WTC11 (cell line): ENCODE measurements at regions not wholly inside any gene's neighbourhood (a gene's known extent, or its start where the extent isn't known, plus 50 kb on each side); places are given as distances from the start of the nearest gene placed in this dataset.

Experiments used
- ATAC-seq: fragments of 200-7000 bp; cut with Tn5 transposase; 2 replicates; pipeline ENCODE4 v1.10.0; 2021; ENCODE audit warnings: mild to moderate bottlenecking, moderate library complexity
- CTCF ChIA-PET: fragments of 300-600 bp; sonication (Branson Sonifier 250); formaldehyde crosslinking; loops from one replicate; lab custom pipeline; 2021; ENCODE audit warnings: antibody characterized with exemption; lab: Charles Lee
- POLR2A ChIA-PET: fragments of 350-600 bp; sonication (Branson Sonifier 250); formaldehyde crosslinking; loops from one replicate; lab custom pipeline; 2021; ENCODE audit warnings: antibody characterized with exemption; lab: Charles Lee
- DNase-seq: peaks from one replicate; pipeline ENCODE4 v3.0.0; 2021; ENCODE audit warnings: low spot score
- H3K27ac Mint-ChIP-seq: 2 replicates; pipeline ENCODE4 v1.8.0; 2021; ENCODE audit warnings: mixed read lengths
- H3K27me3 Mint-ChIP-seq: 2 replicates; pipeline ENCODE4 v1.8.0; 2021; ENCODE audit warnings: low read depth, mild to moderate bottlenecking, moderate library complexity, mixed read lengths
- H3K36me3 Mint-ChIP-seq: 2 replicates; pipeline ENCODE4 v1.8.0; 2021; ENCODE audit warnings: mixed read lengths
- H3K4me1 Mint-ChIP-seq: 2 replicates; pipeline ENCODE4 v1.8.0; 2022; ENCODE audit warnings: mixed read lengths
- H3K4me3 Mint-ChIP-seq: 2 replicates; pipeline ENCODE4 v1.8.0; 2021; ENCODE audit warnings: mild to moderate bottlenecking, moderate library complexity, mixed read lengths
- H3K9me3 Mint-ChIP-seq: 2 replicates; pipeline ENCODE4 v1.8.0; 2021; ENCODE audit warnings: mixed read lengths
- CREM ChIP-seq: sonication (generic); formaldehyde crosslinking; IDR thresholded peaks from 2 replicates; pipeline ENCODE4 v1.8.1; 2022; ENCODE audit warnings: mild to moderate bottlenecking, missing genetic modification reagents, moderate library complexity
- GABPB1 ChIP-seq: sonication (generic); formaldehyde crosslinking; IDR thresholded peaks from 2 replicates; pipeline ENCODE4 v1.8.1; 2023; ENCODE audit warnings: mild to moderate bottlenecking, missing genetic modification reagents
- IRF2 ChIP-seq: sonication (generic); formaldehyde crosslinking; IDR thresholded peaks from 2 replicates; pipeline ENCODE4 v1.8.0; 2022; ENCODE audit warnings: low read depth, missing genetic modification reagents, borderline replicate concordance
- JAZF1 ChIP-seq: fragments of 250-450 bp; sonication (Bioruptor Pico); IDR thresholded peaks from 2 replicates; pipeline ENCODE4 v1.9.0; 2021; ENCODE audit warnings: moderate library complexity, mild to moderate bottlenecking, inconsistent platforms
- JUN ChIP-seq: sonication (generic); formaldehyde crosslinking; IDR thresholded peaks from 2 replicates; pipeline ENCODE4 v1.8.0; 2023; ENCODE audit warnings: mild to moderate bottlenecking, missing genetic modification reagents
- KAT7 ChIP-seq: sonication (generic); formaldehyde crosslinking; IDR thresholded peaks from 2 replicates; pipeline ENCODE4 v1.8.1; 2023; ENCODE audit warnings: missing genetic modification reagents, mild to moderate bottlenecking, borderline replicate concordance
- MXD4 ChIP-seq: fragments of 250-450 bp; sonication (Bioruptor Pico); IDR thresholded peaks from 2 replicates; pipeline ENCODE4 v1.8.0; 2021; ENCODE audit warnings: mild to moderate bottlenecking, moderate library complexity, borderline replicate concordance
- MYBL2 ChIP-seq: sonication (generic); formaldehyde crosslinking; IDR thresholded peaks from 2 replicates; pipeline ENCODE4 v1.8.1; 2023; ENCODE audit warnings: mild to moderate bottlenecking, moderate library complexity, missing genetic modification reagents
- NFYB ChIP-seq: sonication (generic); formaldehyde crosslinking; conservative IDR thresholded peaks from 2 replicates; pipeline ENCODE4 v1.8.0; 2022; ENCODE audit warnings: low read depth, missing genetic modification reagents
- SP1 ChIP-seq: sonication (generic); formaldehyde crosslinking; conservative IDR thresholded peaks from 2 replicates; pipeline ENCODE4 v1.8.1; 2022; ENCODE audit warnings: missing genetic modification reagents
- TCF7 ChIP-seq: sonication (generic); formaldehyde crosslinking; IDR thresholded peaks from 2 replicates; pipeline ENCODE4 v1.8.0; 2022; ENCODE audit warnings: mild to moderate bottlenecking, low read depth, missing genetic modification reagents, moderate library complexity
- TEAD4 ChIP-seq: sonication (generic); formaldehyde crosslinking; IDR thresholded peaks from 2 replicates; pipeline ENCODE4 v1.8.0; 2022; ENCODE audit warnings: mild to moderate bottlenecking, missing genetic modification reagents
- ZNF317 ChIP-seq: sonication (generic); formaldehyde crosslinking; IDR thresholded peaks from 2 replicates; pipeline ENCODE4 v1.8.1; 2023; ENCODE audit warnings: low read depth, mild to moderate bottlenecking, moderate library complexity, missing genetic modification reagents, borderline replicate concordance
- TF ChIP-seq, protein P1 (sequence below): sonication (generic); formaldehyde crosslinking; IDR thresholded peaks from 2 replicates; pipeline ENCODE4 v1.8.0; 2023; ENCODE audit warnings: mild to moderate bottlenecking, missing genetic modification reagents
- TF ChIP-seq, protein P2 (sequence below): fragments of 250-450 bp; sonication (Bioruptor Pico); IDR thresholded peaks from 2 replicates; pipeline ENCODE4 v1.9.0; 2021; ENCODE audit warnings: mild to moderate bottlenecking
- TF ChIP-seq, protein P3 (sequence below): sonication (generic); formaldehyde crosslinking; IDR thresholded peaks from 2 replicates; pipeline ENCODE4 v1.8.1; 2023; ENCODE audit warnings: mild to moderate bottlenecking, moderate library complexity, missing genetic modification reagents
- TF ChIP-seq, protein P4 (sequence below): fragments of 250-450 bp; sonication (Bioruptor Pico); IDR thresholded peaks from 2 replicates; pipeline ENCODE4 v1.9.0; 2021; ENCODE audit warnings: moderate library complexity, mild to moderate bottlenecking, inconsistent platforms, borderline replicate concordance
- TF ChIP-seq, protein P5 (sequence below): sonication (generic); formaldehyde crosslinking; IDR thresholded peaks from 2 replicates; pipeline ENCODE4 v1.8.0; 2022; ENCODE audit warnings: mild to moderate bottlenecking, missing genetic modification reagents
- TF ChIP-seq, protein P6 (sequence below): fragments of 250-450 bp; sonication (Bioruptor Pico); conservative IDR thresholded peaks from 2 replicates; pipeline ENCODE4 v1.9.0; 2021; ENCODE audit warnings: mild to moderate bottlenecking
- TF ChIP-seq, protein P7 (sequence below): sonication (generic); formaldehyde crosslinking; IDR thresholded peaks from 2 replicates; pipeline ENCODE4 v1.8.1; 2022; ENCODE audit warnings: mild to moderate bottlenecking, moderate library complexity, missing genetic modification reagents
- TF ChIP-seq, protein P8 (sequence below): sonication (generic); formaldehyde crosslinking; IDR thresholded peaks from 2 replicates; pipeline ENCODE4 v1.8.0; 2022; ENCODE audit warnings: mild to moderate bottlenecking, missing genetic modification reagents

DNA sequence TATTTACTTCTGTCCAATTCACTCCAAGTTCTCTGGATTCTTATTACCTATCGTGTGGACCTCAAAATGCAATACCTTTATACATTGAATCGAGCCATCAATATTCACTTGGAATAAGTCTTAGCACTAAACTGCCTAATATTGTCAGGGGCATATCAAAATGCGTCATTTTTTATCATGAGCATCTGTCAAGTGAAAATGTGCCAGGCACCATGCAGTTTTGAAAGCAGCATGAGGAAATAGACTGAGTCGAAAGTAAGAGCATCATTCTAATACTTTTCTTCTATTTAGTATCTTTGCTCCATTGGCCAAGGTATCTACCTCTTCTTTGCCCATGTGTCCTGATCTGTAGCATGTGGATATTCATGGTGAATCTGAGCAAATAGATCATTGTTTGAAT lies 1193.4 kb downstream of the CDH11 start (continued):
- TF ChIP-seq, protein P1, sequence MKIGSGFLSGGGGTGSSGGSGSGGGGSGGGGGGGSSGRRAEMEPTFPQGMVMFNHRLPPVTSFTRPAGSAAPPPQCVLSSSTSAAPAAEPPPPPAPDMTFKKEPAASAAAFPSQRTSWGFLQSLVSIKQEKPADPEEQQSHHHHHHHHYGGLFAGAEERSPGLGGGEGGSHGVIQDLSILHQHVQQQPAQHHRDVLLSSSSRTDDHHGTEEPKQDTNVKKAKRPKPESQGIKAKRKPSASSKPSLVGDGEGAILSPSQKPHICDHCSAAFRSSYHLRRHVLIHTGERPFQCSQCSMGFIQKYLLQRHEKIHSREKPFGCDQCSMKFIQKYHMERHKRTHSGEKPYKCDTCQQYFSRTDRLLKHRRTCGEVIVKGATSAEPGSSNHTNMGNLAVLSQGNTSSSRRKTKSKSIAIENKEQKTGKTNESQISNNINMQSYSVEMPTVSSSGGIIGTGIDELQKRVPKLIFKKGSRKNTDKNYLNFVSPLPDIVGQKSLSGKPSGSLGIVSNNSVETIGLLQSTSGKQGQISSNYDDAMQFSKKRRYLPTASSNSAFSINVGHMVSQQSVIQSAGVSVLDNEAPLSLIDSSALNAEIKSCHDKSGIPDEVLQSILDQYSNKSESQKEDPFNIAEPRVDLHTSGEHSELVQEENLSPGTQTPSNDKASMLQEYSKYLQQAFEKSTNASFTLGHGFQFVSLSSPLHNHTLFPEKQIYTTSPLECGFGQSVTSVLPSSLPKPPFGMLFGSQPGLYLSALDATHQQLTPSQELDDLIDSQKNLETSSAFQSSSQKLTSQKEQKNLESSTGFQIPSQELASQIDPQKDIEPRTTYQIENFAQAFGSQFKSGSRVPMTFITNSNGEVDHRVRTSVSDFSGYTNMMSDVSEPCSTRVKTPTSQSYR (CRISPR knock-in tag), result no peak
- TF ChIP-seq, protein P2, sequence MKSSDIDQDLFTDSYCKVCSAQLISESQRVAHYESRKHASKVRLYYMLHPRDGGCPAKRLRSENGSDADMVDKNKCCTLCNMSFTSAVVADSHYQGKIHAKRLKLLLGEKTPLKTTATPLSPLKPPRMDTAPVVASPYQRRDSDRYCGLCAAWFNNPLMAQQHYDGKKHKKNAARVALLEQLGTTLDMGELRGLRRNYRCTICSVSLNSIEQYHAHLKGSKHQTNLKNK (CRISPR knock-in tag), result no peak
- TF ChIP-seq, protein P3, sequence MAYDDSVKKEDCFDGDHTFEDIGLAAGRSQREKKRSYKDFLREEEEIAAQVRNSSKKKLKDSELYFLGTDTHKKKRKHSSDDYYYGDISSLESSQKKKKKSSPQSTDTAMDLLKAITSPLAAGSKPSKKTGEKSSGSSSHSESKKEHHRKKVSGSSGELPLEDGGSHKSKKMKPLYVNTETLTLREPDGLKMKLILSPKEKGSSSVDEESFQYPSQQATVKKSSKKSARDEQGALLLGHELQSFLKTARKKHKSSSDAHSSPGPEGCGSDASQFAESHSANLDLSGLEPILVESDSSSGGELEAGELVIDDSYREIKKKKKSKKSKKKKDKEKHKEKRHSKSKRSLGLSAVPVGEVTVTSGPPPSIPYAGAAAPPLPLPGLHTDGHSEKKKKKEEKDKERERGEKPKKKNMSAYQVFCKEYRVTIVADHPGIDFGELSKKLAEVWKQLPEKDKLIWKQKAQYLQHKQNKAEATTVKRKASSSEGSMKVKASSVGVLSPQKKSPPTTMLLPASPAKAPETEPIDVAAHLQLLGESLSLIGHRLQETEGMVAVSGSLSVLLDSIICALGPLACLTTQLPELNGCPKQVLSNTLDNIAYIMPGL (CRISPR knock-in tag), result no peak
- TF ChIP-seq CREM (CRISPR knock-in tag), result no peak
- TF ChIP-seq, protein P4, sequence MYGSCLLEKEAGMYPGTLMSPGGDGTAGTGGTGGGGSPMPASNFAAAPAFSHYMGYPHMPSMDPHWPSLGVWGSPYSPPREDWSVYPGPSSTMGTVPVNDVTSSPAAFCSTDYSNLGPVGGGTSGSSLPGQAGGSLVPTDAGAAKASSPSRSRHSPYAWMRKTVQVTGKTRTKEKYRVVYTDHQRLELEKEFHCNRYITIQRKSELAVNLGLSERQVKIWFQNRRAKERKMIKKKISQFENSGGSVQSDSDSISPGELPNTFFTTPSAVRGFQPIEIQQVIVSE (CRISPR knock-in tag), result no peak

DNA sequence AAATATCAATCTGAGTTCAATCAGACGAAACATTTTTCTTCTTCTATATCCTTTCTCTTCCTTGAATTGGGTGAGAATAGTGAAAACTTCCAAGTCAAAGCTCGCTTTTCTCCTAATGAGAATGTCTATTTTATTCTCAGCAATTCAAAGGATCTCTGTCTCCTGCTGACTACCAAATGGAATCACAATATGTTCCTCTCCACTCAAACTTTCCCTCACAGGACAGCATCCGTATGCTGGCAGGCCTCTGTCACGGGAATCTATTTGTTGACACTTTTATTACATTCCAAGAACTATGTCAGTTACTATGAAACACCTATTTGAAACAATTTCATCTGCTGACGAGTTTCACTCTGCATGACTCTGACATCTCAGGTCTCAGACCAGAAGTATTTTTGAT lies 1196.6 kb downstream of the CDH11 start:
- TF ChIP-seq SP1 (CRISPR knock-in tag), result no peak
- TF ChIP-seq, protein P5, sequence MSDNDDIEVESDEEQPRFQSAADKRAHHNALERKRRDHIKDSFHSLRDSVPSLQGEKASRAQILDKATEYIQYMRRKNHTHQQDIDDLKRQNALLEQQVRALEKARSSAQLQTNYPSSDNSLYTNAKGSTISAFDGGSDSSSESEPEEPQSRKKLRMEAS (CRISPR knock-in tag), result no peak
- TF ChIP-seq MYBL2 (CRISPR knock-in tag), result no peak
- TF ChIP-seq KAT7, result no peak
- no peak for TF ChIP-seq JUN (CRISPR knock-in tag)
- no peak for TF ChIP-seq MXD4 (CRISPR knock-in tag)
- TF ChIP-seq, protein P2 (CRISPR knock-in tag), result no peak
- TF ChIP-seq, protein P6, sequence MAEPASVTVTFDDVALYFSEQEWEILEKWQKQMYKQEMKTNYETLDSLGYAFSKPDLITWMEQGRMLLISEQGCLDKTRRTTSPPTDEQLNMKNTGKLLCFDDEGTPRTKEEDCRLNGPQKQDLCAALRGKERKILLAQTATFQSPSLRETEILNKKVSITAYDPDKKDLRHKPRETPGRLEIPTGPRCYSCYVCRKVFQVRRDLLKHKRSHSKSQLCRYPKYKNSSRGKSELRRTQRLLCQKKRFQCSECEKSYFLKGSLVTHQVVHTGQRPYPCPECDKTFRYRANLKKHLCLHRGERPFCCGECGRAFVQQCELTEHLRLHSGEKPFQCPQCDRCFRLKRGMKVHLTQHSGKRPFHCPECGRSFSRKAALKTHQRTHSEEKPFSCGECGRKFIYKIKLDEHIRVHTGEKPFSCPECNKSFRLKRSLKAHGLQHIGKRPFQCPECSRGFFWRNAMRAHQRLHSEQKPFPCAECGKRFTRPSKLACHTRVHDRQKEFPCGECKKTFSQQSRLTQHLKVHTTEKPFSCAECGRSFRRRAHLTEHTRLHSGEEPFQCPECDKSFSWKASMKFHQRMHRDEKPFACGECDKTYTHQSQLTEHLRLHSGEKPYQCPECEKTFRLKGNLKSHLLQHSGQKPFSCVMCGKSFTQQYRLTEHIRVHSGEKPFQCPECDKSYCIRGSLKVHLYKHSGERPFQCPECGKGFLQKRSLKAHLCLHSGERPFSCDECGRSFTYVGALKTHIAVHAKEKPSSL (CRISPR knock-in tag), result no peak
- TF ChIP-seq JAZF1 (CRISPR knock-in tag), result no peak
- TF ChIP-seq IRF2 (CRISPR knock-in tag), result no peak
- TF ChIP-seq TCF7, result no peak
- no peak for TF ChIP-seq NFYB (CRISPR knock-in tag)
- TF ChIP-seq ZNF317 (CRISPR knock-in tag), result no peak
- TF ChIP-seq, protein P7, sequence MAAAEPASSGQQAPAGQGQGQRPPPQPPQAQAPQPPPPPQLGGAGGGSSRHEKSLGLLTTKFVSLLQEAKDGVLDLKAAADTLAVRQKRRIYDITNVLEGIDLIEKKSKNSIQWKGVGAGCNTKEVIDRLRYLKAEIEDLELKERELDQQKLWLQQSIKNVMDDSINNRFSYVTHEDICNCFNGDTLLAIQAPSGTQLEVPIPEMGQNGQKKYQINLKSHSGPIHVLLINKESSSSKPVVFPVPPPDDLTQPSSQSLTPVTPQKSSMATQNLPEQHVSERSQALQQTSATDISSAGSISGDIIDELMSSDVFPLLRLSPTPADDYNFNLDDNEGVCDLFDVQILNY (CRISPR knock-in tag), result no peak
- no peak for TF ChIP-seq TEAD4 (CRISPR knock-in tag)
- TF ChIP-seq GABPB1, result no peak
- TF ChIP-seq, protein P1 (CRISPR knock-in tag), result no peak
- TF ChIP-seq, protein P8, sequence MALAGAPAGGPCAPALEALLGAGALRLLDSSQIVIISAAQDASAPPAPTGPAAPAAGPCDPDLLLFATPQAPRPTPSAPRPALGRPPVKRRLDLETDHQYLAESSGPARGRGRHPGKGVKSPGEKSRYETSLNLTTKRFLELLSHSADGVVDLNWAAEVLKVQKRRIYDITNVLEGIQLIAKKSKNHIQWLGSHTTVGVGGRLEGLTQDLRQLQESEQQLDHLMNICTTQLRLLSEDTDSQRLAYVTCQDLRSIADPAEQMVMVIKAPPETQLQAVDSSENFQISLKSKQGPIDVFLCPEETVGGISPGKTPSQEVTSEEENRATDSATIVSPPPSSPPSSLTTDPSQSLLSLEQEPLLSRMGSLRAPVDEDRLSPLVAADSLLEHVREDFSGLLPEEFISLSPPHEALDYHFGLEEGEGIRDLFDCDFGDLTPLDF (CRISPR knock-in tag), result no peak
- Mint-ChIP-seq H3K4me1 (peaks cover 11% of the 10 kb centered on the region), H3K27me3 (no peaks in the 10 kb centered on the region), H3K4me3 (no peak overlapping the region), H3K9me3 (peaks cover 6% of the 10 kb centered on the region), H3K36me3 (no peaks in the 10 kb centered on the region; the same call in 1 of the 2 replicates), H3K27ac (peak overlapping the region; percentile 73)
- ChIA-PET POLR2A (no interaction called here), CTCF (no interaction called here)
- no peak for DNase-seq
- ATAC-seq, result no peak
